Osteocyte (in vitro differentiated cells): ENCODE measurements at regions not wholly inside any gene's neighbourhood (a gene's known extent, or its start where the extent isn't known, plus 50 kb on each side); places are given as distances from the start of the nearest gene placed in this dataset.

Source experiments
- DNase-seq: peaks from one replicate; pipeline ENCODE4 v3.0.0; 2021; ENCODE audit warnings: mixed read lengths; ENCODE audit not compliant: unreplicated experiment; ENCODE audit errors: extremely low spot score
- H3K27ac Mint-ChIP-seq: one replicate; pipeline ENCODE4 v1.8.0; 2021; ENCODE audit warnings: mild to moderate bottlenecking, mixed read lengths; ENCODE audit not compliant: unreplicated experiment
- H3K27me3 Mint-ChIP-seq: one replicate; pipeline ENCODE4 v1.8.0; 2021; ENCODE audit warnings: mixed read lengths; ENCODE audit not compliant: unreplicated experiment
- H3K36me3 Mint-ChIP-seq: one replicate; pipeline ENCODE4 v1.8.0; 2021; ENCODE audit warnings: mixed read lengths; ENCODE audit not compliant: unreplicated experiment
- H3K4me1 Mint-ChIP-seq: one replicate; pipeline ENCODE4 v1.8.0; 2021; ENCODE audit warnings: mixed read lengths; ENCODE audit not compliant: unreplicated experiment
- H3K4me3 Mint-ChIP-seq: one replicate; pipeline ENCODE4 v1.8.0; 2021; ENCODE audit warnings: mild to moderate bottlenecking, moderate library complexity, mixed read lengths; ENCODE audit not compliant: unreplicated experiment
- H3K9me3 Mint-ChIP-seq: one replicate; pipeline ENCODE4 v1.8.0; 2021; ENCODE audit warnings: mixed read lengths; ENCODE audit not compliant: unreplicated experiment
- CTCF ChIP-seq: fragments of 200-600 bp; sonication (generic); IDR thresholded peaks from 2 replicates; pipeline ENCODE4 v1.5.0; 2021; ENCODE audit warnings: antibody characterized with exemption, mild to moderate bottlenecking, moderate library complexity

- no peaks in the 10 kb centered on the region for H3K9me3 Mint-ChIP-seq
- no peaks in the 10 kb centered on the region for H3K36me3 Mint-ChIP-seq
- no peak overlapping the region for H3K27ac Mint-ChIP-seq
- DNase-seq: no peak
- peaks cover 2% of the 10 kb centered on the region for H3K27me3 Mint-ChIP-seq
- no peak for TF ChIP-seq CTCF
- no peaks in the 10 kb centered on the region for H3K4me1 Mint-ChIP-seq
- no peak overlapping the region for H3K4me3 Mint-ChIP-seq
Measured at GRCh38 chr3:168191856-168192255, 96.1 kb upstream of the GOLIM4 start.

- no peaks in the 10 kb centered on the region for H3K36me3 Mint-ChIP-seq
- peaks cover 2% of the 10 kb centered on the region for H3K27me3 Mint-ChIP-seq
- no peak for DNase-seq
- H3K4me1 Mint-ChIP-seq: no peaks in the 10 kb centered on the region
- no peak for TF ChIP-seq CTCF
- no peak overlapping the region for H3K27ac Mint-ChIP-seq
- no peaks in the 10 kb centered on the region for H3K9me3 Mint-ChIP-seq
- H3K4me3 Mint-ChIP-seq: no peak overlapping the region
Measured at GRCh38 chr3:168187233-168187632, 91.5 kb upstream of the GOLIM4 start.

- no peaks in the 10 kb centered on the region for H3K36me3 Mint-ChIP-seq
- no peak for DNase-seq
- H3K4me3 Mint-ChIP-seq: no peak overlapping the region
- no peak overlapping the region for H3K27ac Mint-ChIP-seq
- H3K4me1 Mint-ChIP-seq: no peaks in the 10 kb centered on the region
- TF ChIP-seq CTCF: no peak
- no peaks in the 10 kb centered on the region for H3K9me3 Mint-ChIP-seq
- H3K27me3 Mint-ChIP-seq: peaks cover 2% of the 10 kb centered on the region
Measured at GRCh38 chr3:168186293-168186983, 90.7 kb upstream of the GOLIM4 start.

GRCh38 chr3:168183774-168184173 lies 88.0 kb upstream of the GOLIM4 start:
- Mint-ChIP-seq H3K4me3 (no peak overlapping the region), H3K27ac (no peak overlapping the region), H3K4me1 (no peaks in the 10 kb centered on the region), H3K27me3 (peaks cover 3% of the 10 kb centered on the region), H3K9me3 (no peaks in the 10 kb centered on the region), H3K36me3 (no peaks in the 10 kb centered on the region)
- DNase-seq: no peak
- no peak for TF ChIP-seq CTCF

GRCh38 chr3:168168743-168169142 lies 73.0 kb upstream of the GOLIM4 start:
- TF ChIP-seq CTCF: no peak
- no peak overlapping the region for H3K27ac Mint-ChIP-seq
- H3K4me3 Mint-ChIP-seq: no peak overlapping the region
- H3K4me1 Mint-ChIP-seq: peaks cover 4% of the 10 kb centered on the region
- no peaks in the 10 kb centered on the region for H3K9me3 Mint-ChIP-seq
- H3K36me3 Mint-ChIP-seq: no peaks in the 10 kb centered on the region
- DNase-seq: no peak
- H3K27me3 Mint-ChIP-seq: peaks cover 8% of the 10 kb centered on the region
